Activated CD4-positive, alpha-beta memory T cell treated with anti-CD3 and anti-CD28 coated beads for 36 hours (primary cell): ENCODE measurements at regions not wholly inside any gene's neighbourhood (a gene's known extent, or its start where the extent isn't known, plus 50 kb on each side); places are given as distances from the start of the nearest gene placed in this dataset.
"Not testable (repeated sequence)": the region's sequence is repeated elsewhere in the genome, so short reads cannot be mapped to it uniquely, and the experiment has no call there.

Experiments used
- CTCF ChIA-PET: fragments of 350-600 bp; sonication (Branson Sonifier 250); formaldehyde crosslinking; loops from one replicate; lab custom pipeline; 2021; ENCODE audit warnings: antibody characterized with exemption, inconsistent platforms; lab: Charles Lee
- POLR2A ChIA-PET: fragments of 350-600 bp; sonication (Branson Sonifier 250); formaldehyde crosslinking; loops from one replicate; lab custom pipeline; 2021; ENCODE audit warnings: antibody characterized with exemption; lab: Charles Lee
- DNase-seq: peaks from one replicate; pipeline ENCODE4 v3.0.0-alpha.2; 2020
- H3K27ac Mint-ChIP-seq: one replicate; pipeline ENCODE4 v1.8.0; 2021; ENCODE audit warnings: mixed read lengths
- H3K27me3 Mint-ChIP-seq: one replicate; pipeline ENCODE4 v1.8.0; 2021; ENCODE audit warnings: mixed read lengths
- H3K36me3 Mint-ChIP-seq: one replicate; pipeline ENCODE4 v1.8.0; 2021; ENCODE audit warnings: mixed read lengths
- H3K4me1 Mint-ChIP-seq: one replicate; pipeline ENCODE4 v1.8.0; 2021; ENCODE audit warnings: low read depth, mixed read lengths
- H3K4me3 Mint-ChIP-seq: one replicate; pipeline ENCODE4 v1.8.0; 2021; ENCODE audit warnings: mild to moderate bottlenecking, mixed read lengths
- H3K9me3 Mint-ChIP-seq: one replicate; pipeline ENCODE4 v1.8.0; 2021; ENCODE audit warnings: mixed read lengths
- intact Hi-C: fragments of 100-400 bp; cut with micrococcal nuclease; formaldehyde crosslinking; loops from one replicate; pipeline ENCODE4 v1.15.1; 2023

GRCh38 chr4:64784125-64784524 is 374.9 kb upstream of the TECRL start:
- DNase-seq = no peak
- ChIA-PET POLR2A (no interaction called here), CTCF (no interaction called here)
- Mint-ChIP-seq H3K4me3 (no peak overlapping the region), H3K36me3 (no peaks in the 10 kb centered on the region), H3K27ac (no peak overlapping the region), H3K4me1 (no peaks in the 10 kb centered on the region), H3K27me3 (no peaks in the 10 kb centered on the region), H3K9me3 (peaks cover 4% of the 10 kb centered on the region)
- intact Hi-C loops = loop anchor here (5.0 kb wide), 1 partner anchor 183 kb away; no protein-coding TSS in a partner anchor

GRCh38 chr4:64781737-64782326 is 372.6 kb upstream of the TECRL start:
- intact Hi-C loops = loop anchor here (5.0 kb wide), 1 partner anchor 185 kb away; no protein-coding TSS in a partner anchor
- Mint-ChIP-seq H3K36me3 (no peaks in the 10 kb centered on the region), H3K4me3 (no peak overlapping the region), H3K27ac (no peak overlapping the region), H3K27me3 (no peaks in the 10 kb centered on the region), H3K9me3 (peaks cover 4% of the 10 kb centered on the region), H3K4me1 (no peaks in the 10 kb centered on the region)
- DNase-seq = no peak
- POLR2A ChIA-PET = no interaction called here
- CTCF ChIA-PET = interaction anchor here (0.9 to 1.0 kb wide), 2 partner anchors 18 to 69 kb away, joined by 3 read pairs; no protein-coding TSS in a partner anchor

GRCh38 chr4:64780664-64781063 is 371.4 kb upstream of the TECRL start:
- Mint-ChIP-seq H3K9me3 (peaks cover 4% of the 10 kb centered on the region), H3K27me3 (no peaks in the 10 kb centered on the region), H3K27ac (no peak overlapping the region), H3K36me3 (no peaks in the 10 kb centered on the region), H3K4me1 (no peaks in the 10 kb centered on the region), H3K4me3 (no peak overlapping the region)
- DNase-seq = no peak
- ChIA-PET POLR2A (no interaction called here), CTCF (no interaction called here)
- intact Hi-C loops = loop anchor here (5.0 kb wide), 1 partner anchor 187 kb away; no protein-coding TSS in a partner anchor

GRCh38 chr4:64777286-64777685 is 368.0 kb upstream of the TECRL start:
- Mint-ChIP-seq H3K27me3 (no peaks in the 10 kb centered on the region), H3K27ac (no peak overlapping the region), H3K4me1 (no peaks in the 10 kb centered on the region), H3K9me3 (peaks cover 4% of the 10 kb centered on the region), H3K36me3 (no peaks in the 10 kb centered on the region), H3K4me3 (no peak overlapping the region)
- POLR2A ChIA-PET = no interaction called here
- no peak for DNase-seq
- CTCF ChIA-PET = no interaction called here
- intact Hi-C loops = no loop called here

GRCh38 chr4:64776820-64777219 is 367.6 kb upstream of the TECRL start:
- CTCF ChIA-PET = no interaction called here

GRCh38 chr4:64774626-64775025 is 365.4 kb upstream of the TECRL start:
- intact Hi-C loops = no loop called here
- no peak for DNase-seq
- Mint-ChIP-seq H3K4me1 (no peaks in the 10 kb centered on the region), H3K27ac (no peak overlapping the region), H3K36me3 (no peaks in the 10 kb centered on the region), H3K4me3 (no peak overlapping the region), H3K27me3 (no peaks in the 10 kb centered on the region), H3K9me3 (no peaks in the 10 kb centered on the region)
- CTCF ChIA-PET = no interaction called here
- POLR2A ChIA-PET = no interaction called here

More at GRCh38 chr4:64776820-64777219, 367.6 kb upstream of the TECRL start:
- Mint-ChIP-seq H3K4me1 (no peaks in the 10 kb centered on the region), H3K9me3 (peaks cover 4% of the 10 kb centered on the region), H3K4me3 (no peak overlapping the region), H3K36me3 (no peaks in the 10 kb centered on the region), H3K27ac (no peak overlapping the region), H3K27me3 (no peaks in the 10 kb centered on the region)
- DNase-seq = no peak
- POLR2A ChIA-PET = no interaction called here
- intact Hi-C loops = no loop called here

- intact Hi-C loops = no loop called here
- H3K27me3 Mint-ChIP-seq = no peaks in the 10 kb centered on the region
- CTCF ChIA-PET = no interaction called here
Measured at GRCh38 chr4:64771149-64771548, 361.9 kb upstream of the TECRL start.

GRCh38 chr4:64767547-64767946 is 358.3 kb upstream of the TECRL start:
- H3K4me1 Mint-ChIP-seq = no peaks in the 10 kb centered on the region
- ChIA-PET POLR2A (no interaction called here), CTCF (no interaction called here)
- peaks cover 3% of the 10 kb centered on the region for H3K9me3 Mint-ChIP-seq
- intact Hi-C loops = no loop called here
- no peak overlapping the region for H3K4me3 Mint-ChIP-seq
- H3K27me3 Mint-ChIP-seq = no peaks in the 10 kb centered on the region
- H3K36me3 Mint-ChIP-seq = no peaks in the 10 kb centered on the region
- H3K27ac Mint-ChIP-seq = no peak overlapping the region
- no peak for DNase-seq

More at GRCh38 chr4:64771149-64771548, 361.9 kb upstream of the TECRL start:
- no peak for DNase-seq
- POLR2A ChIA-PET = no interaction called here
- H3K36me3 Mint-ChIP-seq = no peaks in the 10 kb centered on the region
- H3K4me1 Mint-ChIP-seq = no peaks in the 10 kb centered on the region
- H3K4me3 Mint-ChIP-seq = no peak overlapping the region
- H3K9me3 Mint-ChIP-seq = peaks cover 3% of the 10 kb centered on the region
- H3K27ac Mint-ChIP-seq = no peak overlapping the region

- Mint-ChIP-seq H3K36me3 (no peaks in the 10 kb centered on the region), H3K27me3 (no peaks in the 10 kb centered on the region), H3K4me1 (no peaks in the 10 kb centered on the region), H3K4me3 (no peak overlapping the region), H3K27ac (no peak overlapping the region), H3K9me3 (peaks cover 3% of the 10 kb centered on the region)
- DNase-seq = no peak
- ChIA-PET POLR2A (no interaction called here), CTCF (no interaction called here)
- intact Hi-C loops = no loop called here
Measured at GRCh38 chr4:64766565-64766964, 357.3 kb upstream of the TECRL start.

- no peaks in the 10 kb centered on the region for H3K36me3 Mint-ChIP-seq
- no peaks in the 10 kb centered on the region for H3K27me3 Mint-ChIP-seq
- no peak overlapping the region for H3K4me3 Mint-ChIP-seq
- CTCF ChIA-PET = no interaction called here
- POLR2A ChIA-PET = no interaction called here
- no peak overlapping the region for H3K27ac Mint-ChIP-seq
- intact Hi-C loops = no loop called here
- no peak for DNase-seq
- peaks cover 15% of the 10 kb centered on the region for H3K9me3 Mint-ChIP-seq
- no peaks in the 10 kb centered on the region for H3K4me1 Mint-ChIP-seq
Measured at GRCh38 chr4:64756016-64756415, 346.8 kb upstream of the TECRL start.

GRCh38 chr4:64747919-64748715 is 338.9 kb upstream of the TECRL start:
- H3K9me3 Mint-ChIP-seq = peaks cover 10% of the 10 kb centered on the region
- CTCF ChIA-PET = no interaction called here
- no peak for DNase-seq
- no peak overlapping the region for H3K4me3 Mint-ChIP-seq
- no peaks in the 10 kb centered on the region for H3K27me3 Mint-ChIP-seq
- no peak overlapping the region for H3K27ac Mint-ChIP-seq
- H3K4me1 Mint-ChIP-seq = no peaks in the 10 kb centered on the region
- no peaks in the 10 kb centered on the region for H3K36me3 Mint-ChIP-seq
- POLR2A ChIA-PET = no interaction called here
- intact Hi-C loops = no loop called here

- intact Hi-C loops = no loop called here
- Mint-ChIP-seq H3K27ac (no peak overlapping the region), H3K36me3 (no peaks in the 10 kb centered on the region), H3K27me3 (no peaks in the 10 kb centered on the region), H3K4me1 (no peaks in the 10 kb centered on the region), H3K9me3 (peaks cover 7% of the 10 kb centered on the region), H3K4me3 (no peak overlapping the region)
- DNase-seq = no peak
- ChIA-PET CTCF (no interaction called here), POLR2A (no interaction called here)
Measured at GRCh38 chr4:64738240-64738639, 329.0 kb upstream of the TECRL start.

GRCh38 chr4:64737854-64738138 is 328.5 kb upstream of the TECRL start:
- H3K36me3 Mint-ChIP-seq, H3K4me1 Mint-ChIP-seq, H3K27ac Mint-ChIP-seq, H3K9me3 Mint-ChIP-seq, H3K27me3 Mint-ChIP-seq, intact Hi-C loops, CTCF ChIA-PET, POLR2A ChIA-PET, DNase-seq, H3K4me3 Mint-ChIP-seq: not testable (repeated sequence)
